ENCODE measurements at regions not wholly inside any gene's neighbourhood (a gene's known extent, or its start where the extent isn't known, plus 50 kb on each side); places are given as distances from the start of the nearest gene placed in this dataset.

GRCh38 chr9:82356131-82356530 lies 367.6 kb downstream of the SPATA31D1 start:
- no peak overlapping the region for H3K4me2 ChIP-seq (ENCODE audit: insufficient read depth, insufficient read length, low read length)
- no peaks in the 10 kb centered on the region for H3K79me2 ChIP-seq (ENCODE audit: insufficient read depth, low read length)
- H3K4me1 ChIP-seq (ENCODE audit: insufficient read depth, low read length) = no peaks in the 10 kb centered on the region
- H3K9me3 ChIP-seq (ENCODE audit: control insufficient read depth, low read depth, low read length) = no peaks in the 10 kb centered on the region
- Mint-ChIP-seq H3K27me3 (ENCODE audit: low read depth) (no peaks in the 10 kb centered on the region), H3K27ac (no peak overlapping the region), H3K9me3 (no peaks in the 10 kb centered on the region), H3K36me3 (ENCODE audit: insufficient read depth in 1 of 3, low read depth in 3 of 3) (no peaks in the 10 kb centered on the region), H3K4me3 (no peak overlapping the region), H3K4me1 (peaks cover 5 to 6% of the 10 kb centered on the region in 2 experiments)
- H3K23ac ChIP-seq (ENCODE audit: insufficient read length, low read depth, low read length) = no peak overlapping the region
- no peak overlapping the region for H3K14ac ChIP-seq (ENCODE audit: insufficient read depth, low read length)
- no peaks in the 10 kb centered on the region for H4K20me1 ChIP-seq (ENCODE audit: control insufficient read depth, insufficient read depth, insufficient read length)
- no CpG with 5 or more reads among the region's 2 CpGs for WGBS (ENCODE audit: extremely low coverage, insufficient read length, low lambda C conversion rate)
- H3K27ac ChIP-seq (ENCODE audit: insufficient read length, low read depth, low read length) = no peak overlapping the region
- no peak overlapping the region for H3K18ac ChIP-seq (ENCODE audit: insufficient read length, low read depth, low read length)
- no peaks in the 10 kb centered on the region for H3K23me2 ChIP-seq (ENCODE audit: insufficient read length, low read depth, low read length, poor library complexity, severe bottlenecking)
- no peak overlapping the region for H2BK12ac ChIP-seq (ENCODE audit: insufficient read length, low read depth, low read length)
- no peak overlapping the region for H2AK5ac ChIP-seq (ENCODE audit: insufficient read length, low read length)
- no peak overlapping the region for H2BK5ac ChIP-seq (ENCODE audit: insufficient read length, low read length)
- DNase-seq = no peak
- TF ChIP-seq CTCF (conservative IDR thresholded peaks at IDR 0.05) = no peak
- no peak overlapping the region for H2BK120ac ChIP-seq (ENCODE audit: low read depth, low read length, poor library complexity, severe bottlenecking)
- H3K4ac ChIP-seq (ENCODE audit: low read depth, low read length) = no peak overlapping the region
- H3T11ph ChIP-seq (ENCODE audit: low read length) = no peak overlapping the region
- H3K9ac ChIP-seq (ENCODE audit: extremely low read depth, insufficient read length, low read length) = no peak overlapping the region
- no peak overlapping the region for H2AFZ ChIP-seq (ENCODE audit: low read length)
- no peak overlapping the region for H2BK20ac ChIP-seq (ENCODE audit: low read depth, low read length, poor library complexity, severe bottlenecking)
- no peak overlapping the region for H2BK15ac ChIP-seq (ENCODE audit: low read depth, low read length)
- no peak overlapping the region for H4K91ac ChIP-seq (ENCODE audit: insufficient read length, low read depth, low read length)
- H4K8ac ChIP-seq (replicated peaks; ENCODE audit: insufficient read length, low read depth, low read length) = no peak overlapping the region
- H4K5ac ChIP-seq (ENCODE audit: insufficient read length, low read depth, low read length) = no peak overlapping the region
- H3K79me1 ChIP-seq (ENCODE audit: insufficient read depth, low read depth, low read length, poor library complexity, severe bottlenecking) = no peaks in the 10 kb centered on the region
- no peak overlapping the region for H3K56ac ChIP-seq (ENCODE audit: insufficient read length, low read depth, low read length)
- no peaks in the 10 kb centered on the region for H3K27me3 ChIP-seq (ENCODE audit: insufficient read depth, low read length)
